OCI-LY1 (cell line): ENCODE measurements at regions not wholly inside any gene's neighbourhood (a gene's known extent, or its start where the extent isn't known, plus 50 kb on each side); places are given as distances from the start of the nearest gene placed in this dataset.

Source experiments
- H2AFZ ChIP-seq: fragments of 200-600 bp; sonication (generic), shearing (Covaris generic); 2 replicates; pipeline ENCODE4 v1.6.0; 2014; ENCODE audit warnings: antibody characterized with exemption, mild to moderate bottlenecking, low read length
- H3F3A ChIP-seq: fragments of 200-600 bp; sonication (generic), shearing (Covaris generic); 2 replicates; pipeline ENCODE4 v1.6.0; 2014; ENCODE audit warnings: mild to moderate bottlenecking, antibody characterized with exemption, low read length, moderate library complexity; ENCODE audit not compliant: insufficient read depth
- H3K27ac ChIP-seq: fragments of 200-600 bp; sonication (generic); 2 replicates; pipeline ENCODE4 v1.5.1; 2014; ENCODE audit warnings: low read length, mixed run types, mild to moderate bottlenecking, low read depth; ENCODE audit not compliant: poor library complexity, severe bottlenecking
- H3K27me3 ChIP-seq: fragments of 200-600 bp; sonication (generic); 2 replicates; pipeline ENCODE4 v1.6.0; 2014; ENCODE audit warnings: antibody characterized with exemption, mild to moderate bottlenecking, low read length, moderate library complexity; ENCODE audit not compliant: insufficient read depth
- H3K36me3 ChIP-seq: fragments of 200-600 bp; sonication (generic); 2 replicates; pipeline ENCODE4 v1.6.1; 2014; ENCODE audit warnings: mild to moderate bottlenecking, antibody characterized with exemption, low read length, moderate library complexity, mixed read lengths; ENCODE audit not compliant: insufficient read depth
- H3K4me1 ChIP-seq: fragments of 200-600 bp; sonication (generic); 2 replicates; pipeline ENCODE4 v1.5.1; 2014; ENCODE audit warnings: mild to moderate bottlenecking, low read length, moderate library complexity; ENCODE audit not compliant: insufficient read depth, severe bottlenecking
- H3K4me2 ChIP-seq: fragments of 200-600 bp; sonication (generic), shearing (Covaris generic); 2 replicates; pipeline ENCODE4 v1.6.1; 2014; ENCODE audit warnings: low read length
- H3K4me3 ChIP-seq: fragments of 200-600 bp; sonication (generic); 2 replicates; pipeline ENCODE4 v1.5.1; 2014; ENCODE audit warnings: low read length, low read depth, mild to moderate bottlenecking, mixed read lengths; ENCODE audit not compliant: poor library complexity, severe bottlenecking
- H3K79me2 ChIP-seq: fragments of 200-600 bp; shearing (Covaris generic); 2 replicates; pipeline ENCODE4 v1.6.1; 2016; ENCODE audit warnings: mixed run types, low read length, mixed read lengths; ENCODE audit not compliant: insufficient read depth
- H3K9ac ChIP-seq: fragments of 200-600 bp; sonication (generic), shearing (Covaris generic); 2 replicates; pipeline ENCODE4 v1.6.1; 2014; ENCODE audit warnings: mild to moderate bottlenecking, low read length, mixed read lengths
- H3K9me2 ChIP-seq: fragments of 200-600 bp; sonication (generic), shearing (Covaris generic); 2 replicates; pipeline ENCODE4 v1.6.1; 2014; ENCODE audit warnings: low read depth, mild to moderate bottlenecking, low read length, mixed read lengths
- H3K9me3 ChIP-seq: fragments of 200-600 bp; shearing (Covaris generic); 2 replicates; pipeline ENCODE4 v1.6.1; 2014; ENCODE audit warnings: low read length, mixed read lengths
- H4K20me1 ChIP-seq: fragments of 200-600 bp; sonication (generic), shearing (Covaris generic); 2 replicates; pipeline ENCODE4 v1.6.0; 2016; ENCODE audit warnings: mild to moderate bottlenecking, low read length; ENCODE audit not compliant: insufficient read depth
- CTCF ChIP-seq: fragments of 200-600 bp; sonication (generic), shearing (Covaris generic); IDR thresholded peaks from 2 replicates; pipeline ENCODE4 v1.5.1; 2017; ENCODE audit warnings: mild to moderate bottlenecking, antibody characterized with exemption, low read length, moderate library complexity, mixed read lengths
- EZH2 ChIP-seq: fragments of 200-600 bp; sonication (generic), shearing (Covaris generic); IDR thresholded peaks from 2 replicates; pipeline ENCODE4 v1.8.0; 2017; ENCODE audit warnings: borderline replicate concordance, mixed run types, mild to moderate bottlenecking, antibody characterized with exemption, low read length, moderate library complexity, mixed read lengths

GRCh38 chr3:27930052-27930602, 208.0 kb upstream of the EOMES start:
- Histone ChIP-seq H3K4me2 (no peak overlapping the region), H3K9ac (no peak overlapping the region), H4K20me1 (no peaks in the 10 kb centered on the region), H3K9me3 (no peaks in the 10 kb centered on the region), H3K27me3 (no peaks in the 10 kb centered on the region), H3K79me2 (no peaks in the 10 kb centered on the region), H2AFZ (no peak overlapping the region), H3K4me1 (no peaks in the 10 kb centered on the region), H3K9me2 (no peaks in the 10 kb centered on the region), H3K36me3 (no peaks in the 10 kb centered on the region), H3K4me3 (no peak overlapping the region), H3K27ac (no peak overlapping the region), H3F3A (no peaks in the 10 kb centered on the region)
- no peak for TF ChIP-seq EZH2
- TF ChIP-seq CTCF, result no peak

GRCh38 chr3:27935492-27935891, 213.4 kb upstream of the EOMES start:
- Histone ChIP-seq H3K9me3 (no peaks in the 10 kb centered on the region), H3K4me3 (no peak overlapping the region), H4K20me1 (no peaks in the 10 kb centered on the region), H3K36me3 (no peaks in the 10 kb centered on the region), H3K4me2 (no peak overlapping the region), H2AFZ (no peak overlapping the region), H3K9ac (no peak overlapping the region), H3K27me3 (no peaks in the 10 kb centered on the region), H3F3A (no peaks in the 10 kb centered on the region), H3K9me2 (no peaks in the 10 kb centered on the region), H3K4me1 (no peaks in the 10 kb centered on the region), H3K79me2 (no peaks in the 10 kb centered on the region), H3K27ac (no peak overlapping the region)
- TF ChIP-seq CTCF, result no peak
- TF ChIP-seq EZH2, result no peak

- H4K20me1 ChIP-seq, result no peaks in the 10 kb centered on the region
- H3K27me3 ChIP-seq, result no peaks in the 10 kb centered on the region
- H3K9me2 ChIP-seq, result no peaks in the 10 kb centered on the region
- no peak overlapping the region for H3K9ac ChIP-seq
- H3K36me3 ChIP-seq, result no peaks in the 10 kb centered on the region
- H3F3A ChIP-seq, result no peaks in the 10 kb centered on the region
- no peaks in the 10 kb centered on the region for H3K4me1 ChIP-seq
- no peak overlapping the region for H3K4me2 ChIP-seq
- H3K9me3 ChIP-seq, result no peaks in the 10 kb centered on the region
- no peaks in the 10 kb centered on the region for H3K79me2 ChIP-seq
- H3K27ac ChIP-seq, result no peak overlapping the region
- TF ChIP-seq CTCF (no peak), EZH2 (no peak)
- no peak overlapping the region for H2AFZ ChIP-seq
- H3K4me3 ChIP-seq, result no peak overlapping the region
These were observed 217.4 kb upstream of the EOMES start for GRCh38 chr3:27939521-27939920.
